Prostate gland (tissue), 2 donors: ENCODE measurements at regions not wholly inside any gene's neighbourhood (a gene's known extent, or its start where the extent isn't known, plus 50 kb on each side); places are given as distances from the start of the nearest gene placed in this dataset.
"Not testable (repeated sequence)": the region's sequence is repeated elsewhere in the genome, so short reads cannot be mapped to it uniquely, and the experiment has no call there.

Experiments used
- DNase-seq: peaks from one replicate; pipeline ENCODE4 v3.0.0-alpha.2; 2019; ENCODE audit warnings: low spot score
- H3K27ac ChIP-seq, 2 donors: fragments of 200-600 bp; sonication (generic); 2 replicates each; pipeline ENCODE4 v1.5.1; 2017 to 2019
- H3K27me3 ChIP-seq: fragments of 200-600 bp; sonication (generic); replicated peaks from 2 replicates; pipeline ENCODE4 v1.5.1; 2019; ENCODE audit not compliant: insufficient read depth
- H3K36me3 ChIP-seq, 2 donors: fragments of 200-600 bp; sonication (generic); 1 replicate in 1 of 2; 2 replicates in 1 of 2; pipeline versions ENCODE4 v1.5.1 to v1.8.1; 2017 to 2019
- H3K4me1 ChIP-seq: fragments of 200-600 bp; sonication (generic); replicated peaks from 2 replicates; pipeline ENCODE4 v1.5.1; 2019
- H3K4me3 ChIP-seq, 2 donors: fragments of 200-600 bp; sonication (generic); 2 replicates each; pipeline ENCODE4 v1.5.1; 2017 to 2019
- H3K9me3 ChIP-seq: fragments of 200-600 bp; sonication (generic); 2 replicates; pipeline ENCODE4 v1.5.1; 2017
- CTCF ChIP-seq, 4 experiments: fragments of 200-600 bp in 2 of 4; fragments of 450-650 bp in 2 of 4; sonication (generic) in 2 of 4; IDR thresholded peaks; 1 replicate in 3 of 4; 2 replicates in 1 of 4; pipeline ENCODE4 v1.5.1; 2016 to 2019; ENCODE audit warnings: antibody characterized with exemption in 4 of 4, mild to moderate bottlenecking in 2 of 4, moderate library complexity in 2 of 4
- POLR2A ChIP-seq: fragments of 450-650 bp; IDR thresholded peaks from one replicate; pipeline ENCODE4 v1.6.1; 2016; ENCODE audit warnings: antibody characterized with exemption, mild to moderate bottlenecking
- POLR2AphosphoS5 ChIP-seq: sonication (generic); formaldehyde crosslinking; IDR thresholded peaks from one replicate; pipeline ENCODE4 v1.6.1; 2017; ENCODE audit warnings: antibody characterized with exemption
- WGBS: methylation state at CpG from one replicate; pipeline ENCODE4 v1.1.5; 2018; 5-methylcytosine and 5-hydroxymethylcytosine counted together
- intact Hi-C: fragments of 100-400 bp; cut with DNase I; formaldehyde crosslinking; loops from one replicate; pipeline ENCODE4 v1.14.2; 2022

GRCh38 chr6:780706-781105, 87.8 kb upstream of the EXOC2 start:
- WGBS = 77% methylated on average over 3 of the region's 3 CpGs
- H3K27ac ChIP-seq = no peak overlapping the region
- no peak for DNase-seq
- H3K4me3 ChIP-seq = no peak overlapping the region
- H3K4me1 ChIP-seq = no peaks in the 10 kb centered on the region
- no peaks in the 10 kb centered on the region for H3K36me3 ChIP-seq
- H3K9me3 ChIP-seq = no peaks in the 10 kb centered on the region
- H3K27me3 ChIP-seq = no peaks in the 10 kb centered on the region
- TF ChIP-seq POLR2A (no peak), POLR2AphosphoS5 (no peak), CTCF (IDR thresholded peaks at IDR 0.05) (no peak)
- intact Hi-C loops = no loop called here

GRCh38 chr6:776951-777350, 84.0 kb upstream of the EXOC2 start:
- no peak overlapping the region for H3K4me3 ChIP-seq
- no peaks in the 10 kb centered on the region for H3K36me3 ChIP-seq
- no peaks in the 10 kb centered on the region for H3K27me3 ChIP-seq
- H3K4me1 ChIP-seq = no peaks in the 10 kb centered on the region
- intact Hi-C loops = no loop called here
- WGBS = 94% methylated on average over 9 of the region's 9 CpGs
- no peaks in the 10 kb centered on the region for H3K9me3 ChIP-seq
- TF ChIP-seq POLR2A (no peak), CTCF (IDR thresholded peaks at IDR 0.05) (no peak), POLR2AphosphoS5 (no peak)
- H3K27ac ChIP-seq = no peak overlapping the region
- no peak for DNase-seq

- intact Hi-C loops = no loop called here
- 53% methylated on average over 3 of the region's 3 CpGs for WGBS
- no peak for DNase-seq
- H3K36me3 ChIP-seq = no peaks in the 10 kb centered on the region
- no peak for TF ChIP-seq CTCF (IDR thresholded peaks at IDR 0.05)
- no peak for TF ChIP-seq POLR2AphosphoS5
- TF ChIP-seq POLR2A = no peak
- H3K27me3 ChIP-seq = no peaks in the 10 kb centered on the region
- no peaks in the 10 kb centered on the region for H3K4me1 ChIP-seq
- H3K4me3 ChIP-seq = no peak overlapping the region
- no peak overlapping the region for H3K27ac ChIP-seq
- H3K9me3 ChIP-seq = no peaks in the 10 kb centered on the region
These were observed 83.6 kb upstream of the EXOC2 start for GRCh38 chr6:776528-776931.

- TF ChIP-seq POLR2AphosphoS5 (no peak), POLR2A (no peak), CTCF (IDR thresholded peaks at IDR 0.05) (no peak)
- 30% methylated on average over 5 of the region's 5 CpGs for WGBS
These were observed 82.9 kb upstream of the EXOC2 start for GRCh38 chr6:775863-776262.

GRCh38 chr6:771683-772082, 78.7 kb upstream of the EXOC2 start:
- DNase-seq, intact Hi-C loops, H3K27ac ChIP-seq: not testable (repeated sequence)

More at GRCh38 chr6:775863-776262, 82.9 kb upstream of the EXOC2 start:
- intact Hi-C loops = no loop called here
- H3K27me3 ChIP-seq = no peaks in the 10 kb centered on the region
- no peak overlapping the region for H3K27ac ChIP-seq
- DNase-seq = no peak
- H3K4me1 ChIP-seq = no peaks in the 10 kb centered on the region
- no peaks in the 10 kb centered on the region for H3K9me3 ChIP-seq
- no peaks in the 10 kb centered on the region for H3K36me3 ChIP-seq
- no peak overlapping the region for H3K4me3 ChIP-seq

More at GRCh38 chr6:771683-772082, 78.7 kb upstream of the EXOC2 start:
- not testable (repeated sequence) for H3K36me3 ChIP-seq, H3K4me1 ChIP-seq, H3K27me3 ChIP-seq, H3K4me3 ChIP-seq, H3K9me3 ChIP-seq
